ENCODE measurements at regions not wholly inside any gene's neighbourhood (a gene's known extent, or its start where the extent isn't known, plus 50 kb on each side); places are given as distances from the start of the nearest gene placed in this dataset.
"Not testable (repeated sequence)": the region's sequence is repeated elsewhere in the genome, so short reads cannot be mapped to it uniquely, and the experiment has no call there.

DNA sequence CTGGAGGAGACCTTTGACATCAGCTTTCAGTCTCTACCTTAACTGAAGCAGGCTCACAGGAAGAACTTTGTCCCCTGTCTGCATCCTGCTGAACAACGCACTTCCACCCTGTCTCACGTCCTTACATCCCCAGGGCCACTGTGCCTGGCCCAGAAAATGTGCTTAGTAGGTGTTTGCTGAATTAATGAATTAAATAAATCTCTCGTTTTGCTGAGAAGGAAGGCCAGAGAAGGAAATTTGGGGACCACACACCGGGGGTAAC is 54.3 kb upstream of the CREB3L1 start:
- no peaks in the 10 kb centered on the region for H3K36me3 ChIP-seq (ENCODE audit: control insufficient read depth in 5 of 5, insufficient read depth in 5 of 5, low read length in 5 of 5)
- H3K4me1 ChIP-seq (ENCODE audit: control insufficient read depth in 5 of 5, insufficient read depth in 5 of 5, low read length in 5 of 5) = no peaks in the 10 kb centered on the region
- peaks cover 0 to 7% (median 0%) of the 10 kb centered on the region in 5 donors for H3K27me3 ChIP-seq (ENCODE audit: control insufficient read depth in 5 of 5, insufficient read depth in 4 of 5, low read length in 5 of 5)

DNA sequence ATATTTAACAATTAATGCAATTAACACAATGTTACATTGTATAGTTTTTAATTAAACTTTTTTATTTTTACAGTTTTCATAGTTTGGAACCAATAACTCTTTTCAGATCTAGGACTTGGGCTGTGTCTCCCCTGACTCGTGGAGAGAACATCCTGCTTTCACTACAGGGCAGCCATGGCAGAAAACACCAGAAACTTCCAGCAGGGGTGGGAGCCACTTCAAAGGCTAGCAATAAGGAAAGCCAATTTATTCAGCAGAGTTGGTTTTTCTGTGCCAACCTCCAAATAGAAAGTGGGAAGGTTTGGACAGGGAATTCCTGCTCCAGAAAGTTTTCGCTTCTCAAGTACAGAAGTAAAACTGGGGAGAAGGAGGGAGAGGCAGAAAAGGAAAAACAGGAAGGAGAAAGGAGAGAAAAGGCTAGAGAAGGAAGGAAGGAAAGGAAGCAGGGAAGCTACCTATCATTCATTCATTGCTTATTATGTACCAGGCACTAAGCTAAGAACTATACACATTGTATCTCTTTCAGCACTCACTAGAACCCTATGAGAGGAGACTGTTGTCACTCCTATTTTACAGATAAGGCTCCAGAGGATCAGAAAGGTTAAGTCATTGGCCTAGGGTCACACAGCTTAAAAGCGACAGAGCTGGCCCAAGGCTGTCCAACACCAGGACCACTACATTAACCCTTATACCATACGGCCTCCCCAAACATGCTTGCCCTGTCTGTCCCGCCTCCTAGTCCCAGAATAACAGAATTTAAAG is 54.8 kb upstream of the CREB3L1 start:
- no peak overlapping the region for H3K27ac ChIP-seq (ENCODE audit: low read depth, low read length)
- H3K9me3 ChIP-seq (ENCODE audit: control insufficient read depth in 5 of 5, low read length in 5 of 5) = no peaks in the 10 kb centered on the region
- H3K4me3 ChIP-seq (ENCODE audit: low read depth in 1 of 5, low read length in 5 of 5) = no peak overlapping the region
- H3K27me3 ChIP-seq (ENCODE audit: control insufficient read depth in 5 of 5, insufficient read depth in 4 of 5, low read length in 5 of 5) = peaks cover 0 to 7% (median 0%) of the 10 kb centered on the region in 5 donors
- H3K4me1 ChIP-seq (ENCODE audit: control insufficient read depth in 5 of 5, insufficient read depth in 5 of 5, low read length in 5 of 5) = no peaks in the 10 kb centered on the region
- no peak overlapping the region for H3K9ac ChIP-seq (ENCODE audit: low read length in 5 of 5)
- H3K36me3 ChIP-seq (ENCODE audit: control insufficient read depth in 5 of 5, insufficient read depth in 5 of 5, low read length in 5 of 5) = no peaks in the 10 kb centered on the region

More for the DNA sequence above, 54.3 kb upstream of the CREB3L1 start:
- Histone ChIP-seq H3K4me3 (ENCODE audit: low read depth in 1 of 5, low read length in 5 of 5) (no peak overlapping the region), H3K9ac (ENCODE audit: low read length in 5 of 5) (no peak overlapping the region), H3K27ac (ENCODE audit: low read depth, low read length) (no peak overlapping the region), H3K9me3 (ENCODE audit: control insufficient read depth in 5 of 5, low read length in 5 of 5) (no peaks in the 10 kb centered on the region)

- Histone ChIP-seq H3K27ac (ENCODE audit: low read depth, low read length) (no peak overlapping the region), H3K36me3 (ENCODE audit: control insufficient read depth in 5 of 5, insufficient read depth in 5 of 5, low read length in 5 of 5) (no peaks in the 10 kb centered on the region), H3K27me3 (ENCODE audit: control insufficient read depth in 5 of 5, insufficient read depth in 4 of 5, low read length in 5 of 5) (peaks cover 0 to 7% (median 0%) of the 10 kb centered on the region in 5 donors), H3K4me1 (ENCODE audit: control insufficient read depth in 5 of 5, insufficient read depth in 5 of 5, low read length in 5 of 5) (no peaks in the 10 kb centered on the region), H3K4me3 (ENCODE audit: low read depth in 1 of 5, low read length in 5 of 5) (no peak overlapping the region), H3K9me3 (ENCODE audit: control insufficient read depth in 5 of 5, low read length in 5 of 5) (no peaks in the 10 kb centered on the region), H3K9ac (ENCODE audit: low read length in 5 of 5) (no peak overlapping the region)
Measured at GRCh38 chr11:46220313-46220712, 57.1 kb upstream of the CREB3L1 start.

DNA sequence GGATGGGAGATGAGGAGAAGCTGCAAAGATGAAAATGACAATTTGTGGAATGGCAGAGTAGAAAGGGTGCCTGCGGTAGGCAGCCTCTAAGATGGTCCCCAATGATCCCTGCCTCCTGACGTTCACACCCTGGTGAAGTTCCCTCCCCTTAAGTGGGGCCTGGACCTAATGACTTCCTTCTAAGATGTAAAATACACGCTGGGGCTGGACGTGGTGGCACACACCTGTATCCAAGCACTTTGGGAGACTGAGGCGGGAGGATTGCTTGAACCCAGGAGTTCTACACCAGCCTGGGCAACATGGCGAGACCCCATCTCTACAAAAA is 60.7 kb upstream of the CREB3L1 start:
- Histone ChIP-seq H3K36me3 (ENCODE audit: control insufficient read depth in 5 of 5, insufficient read depth in 5 of 5, low read length in 5 of 5) (no peaks in the 10 kb centered on the region), H3K9ac (ENCODE audit: low read length in 5 of 5) (no peak overlapping the region), H3K4me1 (ENCODE audit: control insufficient read depth in 5 of 5, insufficient read depth in 5 of 5, low read length in 5 of 5) (no peaks in the 10 kb centered on the region), H3K27ac (ENCODE audit: low read depth, low read length) (no peak overlapping the region), H3K27me3 (ENCODE audit: control insufficient read depth in 5 of 5, insufficient read depth in 4 of 5, low read length in 5 of 5) (peaks cover 0 to 5% (median 0%) of the 10 kb centered on the region in 5 donors), H3K4me3 (ENCODE audit: low read depth in 1 of 5, low read length in 5 of 5) (peak overlapping the region in 1 of 5 donors; percentile 40), H3K9me3 (ENCODE audit: control insufficient read depth in 5 of 5, low read length in 5 of 5) (no peaks in the 10 kb centered on the region)

GRCh38 chr11:46216019-46216764 is 61.3 kb upstream of the CREB3L1 start:
- Histone ChIP-seq H3K27ac (ENCODE audit: low read depth, low read length) (no peak overlapping the region), H3K4me1 (ENCODE audit: control insufficient read depth in 5 of 5, insufficient read depth in 5 of 5, low read length in 5 of 5) (no peaks in the 10 kb centered on the region), H3K9me3 (ENCODE audit: control insufficient read depth in 5 of 5, low read length in 5 of 5) (no peaks in the 10 kb centered on the region), H3K9ac (ENCODE audit: low read length in 5 of 5) (no peak overlapping the region), H3K27me3 (ENCODE audit: control insufficient read depth in 5 of 5, insufficient read depth in 4 of 5, low read length in 5 of 5) (peaks cover 0 to 5% (median 0%) of the 10 kb centered on the region in 5 donors), H3K4me3 (ENCODE audit: low read depth in 1 of 5, low read length in 5 of 5) (peak overlapping the region in 2 of 5 donors; percentile 40), H3K36me3 (ENCODE audit: control insufficient read depth in 5 of 5, insufficient read depth in 5 of 5, low read length in 5 of 5) (no peaks in the 10 kb centered on the region)

DNA sequence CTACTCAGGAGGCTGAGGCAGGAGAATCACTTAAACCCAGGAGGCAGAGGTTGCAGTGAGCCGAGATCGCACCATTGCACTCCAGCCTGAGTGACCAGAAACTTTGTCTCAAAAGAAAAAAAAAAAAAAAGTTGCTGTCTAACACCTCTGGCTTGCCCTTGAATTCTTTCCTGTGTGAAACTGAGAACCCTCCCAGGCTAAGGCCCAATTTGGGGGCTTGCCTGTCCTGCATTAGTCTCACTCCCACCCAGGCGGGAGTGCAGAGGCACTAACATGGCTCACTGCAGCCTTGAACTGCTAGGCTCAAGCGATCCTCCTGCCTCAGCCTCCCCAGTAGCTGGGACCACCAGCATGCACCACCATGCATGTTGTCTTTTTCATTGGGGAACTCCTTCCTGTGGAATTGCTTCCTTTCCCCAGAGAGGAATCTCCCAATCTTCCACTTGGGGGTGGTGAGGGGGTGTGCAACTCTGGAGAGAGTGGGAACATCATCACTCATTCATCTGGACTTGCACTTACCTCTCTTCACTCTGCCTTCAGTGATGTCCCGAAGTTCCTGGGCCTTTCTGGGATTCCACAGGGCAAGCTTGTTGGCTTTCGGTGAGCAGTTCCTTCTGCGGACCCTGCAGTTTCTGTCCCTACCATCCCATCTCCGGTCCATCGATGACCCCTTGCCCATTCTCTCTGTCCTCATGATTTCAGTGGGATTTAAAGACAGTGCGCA is 62.1 kb upstream of the CREB3L1 start:
- H3K27me3 ChIP-seq (ENCODE audit: control insufficient read depth in 5 of 5, insufficient read depth in 4 of 5, low read length in 5 of 5) = peaks cover 0 to 4% (median 0%) of the 10 kb centered on the region in 5 donors
- no peaks in the 10 kb centered on the region for H3K4me1 ChIP-seq (ENCODE audit: control insufficient read depth in 5 of 5, insufficient read depth in 5 of 5, low read length in 5 of 5)
- no peak overlapping the region for H3K27ac ChIP-seq (ENCODE audit: low read depth, low read length)
- no peak overlapping the region for H3K9ac ChIP-seq (ENCODE audit: low read length in 5 of 5)
- H3K4me3 ChIP-seq (ENCODE audit: low read depth in 1 of 5, low read length in 5 of 5) = peak overlapping the region in 1 of 5 donors; percentile 40
- H3K36me3 ChIP-seq (ENCODE audit: control insufficient read depth in 5 of 5, insufficient read depth in 5 of 5, low read length in 5 of 5) = no peaks in the 10 kb centered on the region
- H3K9me3 ChIP-seq (ENCODE audit: control insufficient read depth in 5 of 5, low read length in 5 of 5) = no peaks in the 10 kb centered on the region

GRCh38 chr11:46212720-46213119 is 64.7 kb upstream of the CREB3L1 start:
- Histone ChIP-seq H3K9me3 (ENCODE audit: control insufficient read depth in 5 of 5, low read length in 5 of 5) (peaks cover 0 to 2% (median 0%) of the 10 kb centered on the region in 5 donors), H3K27me3 (ENCODE audit: control insufficient read depth in 5 of 5, insufficient read depth in 4 of 5, low read length in 5 of 5) (peaks cover 0 to 2% (median 0%) of the 10 kb centered on the region in 5 donors), H3K4me1 (ENCODE audit: control insufficient read depth in 5 of 5, insufficient read depth in 5 of 5, low read length in 5 of 5) (no peaks in the 10 kb centered on the region), H3K27ac (ENCODE audit: low read depth, low read length) (no peak overlapping the region), H3K4me3 (ENCODE audit: low read depth in 1 of 5, low read length in 5 of 5) (no peak overlapping the region), H3K36me3 (ENCODE audit: control insufficient read depth in 5 of 5, insufficient read depth in 5 of 5, low read length in 5 of 5) (no peaks in the 10 kb centered on the region), H3K9ac (ENCODE audit: low read length in 5 of 5) (no peak overlapping the region)

DNA sequence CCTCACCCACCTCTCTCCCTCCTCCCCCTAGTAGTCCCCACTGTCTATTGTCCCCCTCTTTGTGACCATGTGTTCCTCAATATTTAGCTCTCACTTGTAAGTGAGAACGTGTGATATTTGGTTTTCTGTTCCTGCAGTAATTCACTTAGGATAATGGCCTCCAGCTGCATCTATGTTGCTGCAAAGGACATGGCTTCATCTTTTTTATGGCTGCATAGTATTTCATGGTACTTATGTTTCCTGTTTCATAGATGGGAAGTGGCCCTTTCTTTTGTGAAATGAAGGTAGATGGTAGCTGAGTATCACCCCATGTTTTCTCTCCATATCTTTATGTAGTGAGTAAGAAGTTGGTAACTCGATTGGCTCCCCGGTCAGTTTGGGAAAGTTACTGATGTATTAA is 66.6 kb upstream of the CREB3L1 start:
- Histone ChIP-seq H3K9ac (ENCODE audit: low read length in 5 of 5) (no peak overlapping the region), H3K9me3 (ENCODE audit: control insufficient read depth in 5 of 5, low read length in 5 of 5) (peaks cover 0 to 2% (median 0%) of the 10 kb centered on the region in 5 donors), H3K4me3 (ENCODE audit: low read depth in 1 of 5, low read length in 5 of 5) (no peak overlapping the region), H3K4me1 (ENCODE audit: control insufficient read depth in 5 of 5, insufficient read depth in 5 of 5, low read length in 5 of 5) (no peaks in the 10 kb centered on the region), H3K36me3 (ENCODE audit: control insufficient read depth in 5 of 5, insufficient read depth in 5 of 5, low read length in 5 of 5) (no peaks in the 10 kb centered on the region), H3K27me3 (ENCODE audit: control insufficient read depth in 5 of 5, insufficient read depth in 4 of 5, low read length in 5 of 5) (peaks cover 0 to 2% (median 0%) of the 10 kb centered on the region in 5 donors), H3K27ac (ENCODE audit: low read depth, low read length) (no peak overlapping the region)

DNA sequence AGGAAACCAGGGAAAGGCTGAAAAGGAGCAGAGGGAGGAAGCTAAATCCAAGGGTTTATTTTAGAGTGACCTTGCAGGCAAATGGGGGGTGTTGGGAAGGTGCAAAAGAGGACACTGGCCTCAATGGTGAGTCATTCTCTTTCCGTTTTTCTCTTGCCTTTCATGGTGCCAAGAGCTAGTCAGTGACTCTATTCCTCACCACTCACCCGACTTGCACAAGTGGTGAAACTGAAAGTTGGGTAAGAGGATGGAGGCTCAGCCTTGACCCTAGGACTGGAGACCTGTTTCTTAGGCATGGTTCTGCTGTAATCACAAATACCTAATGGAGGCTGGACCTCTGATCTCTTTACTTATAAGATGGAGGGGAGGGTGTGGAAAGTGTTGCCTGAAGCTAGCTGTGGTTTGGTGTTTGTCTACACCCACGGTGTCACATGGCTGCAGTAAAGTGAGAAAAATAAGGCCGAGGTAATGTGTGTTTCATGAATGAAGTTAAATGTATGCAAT is 67.3 kb upstream of the CREB3L1 start:
- Histone ChIP-seq H3K4me1 (ENCODE audit: control insufficient read depth in 5 of 5, insufficient read depth in 5 of 5, low read length in 5 of 5) (no peaks in the 10 kb centered on the region), H3K36me3 (ENCODE audit: control insufficient read depth in 5 of 5, insufficient read depth in 5 of 5, low read length in 5 of 5) (no peaks in the 10 kb centered on the region), H3K4me3 (ENCODE audit: low read depth in 1 of 5, low read length in 5 of 5) (no peak overlapping the region), H3K9me3 (ENCODE audit: control insufficient read depth in 5 of 5, low read length in 5 of 5) (peaks cover 0 to 2% (median 0%) of the 10 kb centered on the region in 5 donors), H3K27ac (ENCODE audit: low read depth, low read length) (no peak overlapping the region), H3K9ac (ENCODE audit: low read length in 5 of 5) (no peak overlapping the region), H3K27me3 (ENCODE audit: control insufficient read depth in 5 of 5, insufficient read depth in 4 of 5, low read length in 5 of 5) (peaks cover 0 to 2% (median 0%) of the 10 kb centered on the region in 5 donors)

DNA sequence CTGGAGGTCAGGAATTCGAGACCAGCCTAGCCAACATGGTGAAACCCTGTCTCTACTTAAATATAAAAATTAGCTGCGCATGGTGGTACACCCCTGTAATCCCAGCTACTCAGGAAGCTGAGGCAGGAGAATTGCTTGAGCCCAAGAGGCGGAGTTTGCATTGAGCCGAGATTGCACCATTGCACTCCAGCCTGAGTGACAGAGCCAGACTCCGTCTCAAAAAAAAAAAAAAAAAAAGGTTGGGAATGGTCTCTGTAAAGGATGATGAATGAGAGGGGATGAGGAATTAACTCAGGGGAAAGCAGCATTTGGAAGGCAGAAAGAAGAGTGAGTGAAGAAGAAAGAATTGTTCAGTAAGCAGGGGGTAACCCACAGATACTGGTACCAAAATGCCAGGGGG is 67.8 kb upstream of the CREB3L1 start:
- H3K9me3 ChIP-seq (ENCODE audit: control insufficient read depth in 5 of 5, low read length in 5 of 5); H3K36me3 ChIP-seq (ENCODE audit: control insufficient read depth in 5 of 5, insufficient read depth in 5 of 5, low read length in 5 of 5); H3K27me3 ChIP-seq (ENCODE audit: control insufficient read depth in 5 of 5, insufficient read depth in 4 of 5, low read length in 5 of 5); H3K27ac ChIP-seq (ENCODE audit: low read depth, low read length); H3K4me3 ChIP-seq (ENCODE audit: low read depth in 1 of 5, low read length in 5 of 5); H3K4me1 ChIP-seq (ENCODE audit: control insufficient read depth in 5 of 5, insufficient read depth in 5 of 5, low read length in 5 of 5); H3K9ac ChIP-seq (ENCODE audit: low read length in 5 of 5): not testable (repeated sequence)

All from subcutaneous abdominal adipose tissue (tissue), 5 donors.